ENCODE measurements at regions not wholly inside any gene's neighbourhood (a gene's known extent, or its start where the extent isn't known, plus 50 kb on each side); places are given as distances from the start of the nearest gene placed in this dataset.
"Not testable (repeated sequence)": the region's sequence is repeated elsewhere in the genome, so short reads cannot be mapped to it uniquely, and the experiment has no call there.

- no peak for DNase-seq
Measured at GRCh38 chr14:49946320-49947141, 53.6 kb downstream of the ARF6 start.

GRCh38 chr14:49947506-49947905 is 54.6 kb downstream of the ARF6 start:
- no peak for DNase-seq

GRCh38 chr14:49950275-49951228 is 57.7 kb downstream of the ARF6 start:
- peak; percentile 92 for DNase-seq

- DNase-seq, result no peak
Measured at GRCh38 chr14:49951229-49951607, 58.3 kb downstream of the ARF6 start.

GRCh38 chr14:49951691-49952345 is 58.9 kb downstream of the ARF6 start:
- DNase-seq, result no peak

- DNase-seq, result no peak
Measured at GRCh38 chr14:49953196-49953595, 60.3 kb downstream of the ARF6 start.

- no peak for DNase-seq
Measured at GRCh38 chr14:49954171-49954631, 61.3 kb downstream of the ARF6 start.

- no peak for DNase-seq
Measured at GRCh38 chr14:49955024-49955423, 62.1 kb downstream of the ARF6 start.

- DNase-seq, result no peak
Measured at GRCh38 chr14:49957089-49957852, 64.4 kb downstream of the ARF6 start.

- peak; percentile 99 for DNase-seq
Measured at GRCh38 chr14:49959822-49960408, 67.0 kb downstream of the ARF6 start.

- DNase-seq, result peak; percentile 80
Measured at GRCh38 chr14:49960453-49960852, 67.6 kb downstream of the ARF6 start.

GRCh38 chr14:49961270-49962222 is 68.7 kb downstream of the ARF6 start:
- DNase-seq, result no peak

GRCh38 chr14:49962621-49963020 is 69.7 kb downstream of the ARF6 start:
- no peak for DNase-seq

GRCh38 chr14:49965068-49965651 is 72.3 kb downstream of the ARF6 start:
- not testable (repeated sequence) for DNase-seq

GRCh38 chr14:49966304-49966809 is 73.5 kb downstream of the ARF6 start:
- no peak for DNase-seq

GRCh38 chr14:49966971-49967630 is 74.2 kb downstream of the ARF6 start:
- no peak for DNase-seq

- no peak for DNase-seq
Measured at GRCh38 chr14:49969961-49970360, 77.1 kb downstream of the ARF6 start.

- DNase-seq, result peak; percentile 60
Measured at GRCh38 chr14:49970474-49971147, 77.7 kb downstream of the ARF6 start.
